Esophagus muscularis mucosa (tissue), 4 donors: ENCODE measurements at regions not wholly inside any gene's neighbourhood (a gene's known extent, or its start where the extent isn't known, plus 50 kb on each side); places are given as distances from the start of the nearest gene placed in this dataset.

ENCODE experiments used
- EP300 ChIP-seq: sonication (generic); formaldehyde crosslinking; IDR thresholded peaks from one replicate; pipeline ENCODE4 v1.6.1; 2017; ENCODE audit warnings: antibody characterized with exemption
- POLR2A ChIP-seq: fragments of 450-650 bp; IDR thresholded peaks from one replicate; pipeline ENCODE4 v1.6.1; 2017; ENCODE audit warnings: antibody characterized with exemption, moderate library complexity, mild to moderate bottlenecking, low read depth
- POLR2AphosphoS5 ChIP-seq, 2 donors: sonication (generic); formaldehyde crosslinking; IDR thresholded peaks; one replicate each; pipeline ENCODE4 v1.6.1; 2017; ENCODE audit warnings: antibody characterized with exemption in 2 of 2
- TF ChIP-seq, protein P1 (sequence below), 3 experiments: fragments of 200-600 bp in 2 of 3; fragments of 450-650 bp in 1 of 3; sonication (generic) in 2 of 3; IDR thresholded peaks; one replicate each; pipeline ENCODE4 v1.5.1; 2017 to 2019; ENCODE audit warnings: antibody characterized with exemption in 3 of 3, mild to moderate bottlenecking in 2 of 3, moderate library complexity in 1 of 3

DNA sequence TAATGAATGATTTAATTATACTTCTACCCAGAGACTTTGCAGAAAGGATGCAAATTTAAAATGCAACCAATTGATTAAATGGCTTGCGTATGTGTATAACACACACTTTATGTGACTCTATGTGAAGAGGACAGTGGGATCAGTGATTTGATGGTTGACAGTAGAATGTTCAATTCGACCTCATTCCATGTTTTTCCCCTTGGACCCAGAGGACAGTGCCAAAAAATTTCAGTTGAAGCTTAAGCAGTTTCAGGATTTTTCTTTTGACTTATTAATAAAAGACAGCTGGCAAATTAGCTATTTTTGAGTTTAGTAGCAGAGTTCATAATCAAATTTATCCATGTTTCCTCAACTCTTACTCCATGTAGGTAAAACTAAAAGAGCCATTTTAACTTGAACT, 742.4 kb upstream of the NR2F2 start:
- TF ChIP-seq POLR2AphosphoS5 (IDR thresholded peaks at IDR 0.05), result no peak
- TF ChIP-seq, protein P1, sequence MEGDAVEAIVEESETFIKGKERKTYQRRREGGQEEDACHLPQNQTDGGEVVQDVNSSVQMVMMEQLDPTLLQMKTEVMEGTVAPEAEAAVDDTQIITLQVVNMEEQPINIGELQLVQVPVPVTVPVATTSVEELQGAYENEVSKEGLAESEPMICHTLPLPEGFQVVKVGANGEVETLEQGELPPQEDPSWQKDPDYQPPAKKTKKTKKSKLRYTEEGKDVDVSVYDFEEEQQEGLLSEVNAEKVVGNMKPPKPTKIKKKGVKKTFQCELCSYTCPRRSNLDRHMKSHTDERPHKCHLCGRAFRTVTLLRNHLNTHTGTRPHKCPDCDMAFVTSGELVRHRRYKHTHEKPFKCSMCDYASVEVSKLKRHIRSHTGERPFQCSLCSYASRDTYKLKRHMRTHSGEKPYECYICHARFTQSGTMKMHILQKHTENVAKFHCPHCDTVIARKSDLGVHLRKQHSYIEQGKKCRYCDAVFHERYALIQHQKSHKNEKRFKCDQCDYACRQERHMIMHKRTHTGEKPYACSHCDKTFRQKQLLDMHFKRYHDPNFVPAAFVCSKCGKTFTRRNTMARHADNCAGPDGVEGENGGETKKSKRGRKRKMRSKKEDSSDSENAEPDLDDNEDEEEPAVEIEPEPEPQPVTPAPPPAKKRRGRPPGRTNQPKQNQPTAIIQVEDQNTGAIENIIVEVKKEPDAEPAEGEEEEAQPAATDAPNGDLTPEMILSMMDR (IDR thresholded peaks at IDR 0.05), result no peak
- no peak for TF ChIP-seq POLR2A
- TF ChIP-seq EP300, result no peak
